ENCODE measurements at regions not wholly inside any gene's neighbourhood (a gene's known extent, or its start where the extent isn't known, plus 50 kb on each side); places are given as distances from the start of the nearest gene placed in this dataset.

- no peak for TF ChIP-seq POLR2AphosphoS5 (IDR thresholded peaks at IDR 0.05; ENCODE audit: low read depth, low read length)
- TF ChIP-seq REST (IDR thresholded peaks at IDR 0.05; ENCODE audit: insufficient read depth in 1 of 2, low read depth in 2 of 2, low read length in 2 of 2), result no peak
- TF ChIP-seq SIN3A (IDR thresholded peaks at IDR 0.05; ENCODE audit: borderline replicate concordance, insufficient read depth, low read length), result no peak
- TF ChIP-seq TAF1 (IDR thresholded peaks at IDR 0.05; ENCODE audit: borderline replicate concordance, insufficient read depth, low read length), result no peak
- no peak for TF ChIP-seq FOXP2 (optimal IDR thresholded peaks at IDR 0.05; ENCODE audit: borderline replicate concordance, extremely low read depth, extremely low read length, insufficient read depth)
Observed at GRCh38 chr11:32325187-32325586, 110.2 kb downstream of the WT1 start.

Data from PFSK-1 (cell line).